Inflammatory macrophage (primary cell): ENCODE measurements at regions not wholly inside any gene's neighbourhood (a gene's known extent, or its start where the extent isn't known, plus 50 kb on each side); places are given as distances from the start of the nearest gene placed in this dataset.
A peak's percentile ranks its signal among the peaks of the same experiment; 100 is the strongest.

Experiments
- DNase-seq, 2 donors: peaks; one replicate each; pipeline ENCODE4 v3.0.0-alpha.2; 2020 to 2022

- no peak for DNase-seq
These were observed 61.5 kb upstream of the RAPGEF2 start for GRCh38 chr4:159041054-159042034.

DNA sequence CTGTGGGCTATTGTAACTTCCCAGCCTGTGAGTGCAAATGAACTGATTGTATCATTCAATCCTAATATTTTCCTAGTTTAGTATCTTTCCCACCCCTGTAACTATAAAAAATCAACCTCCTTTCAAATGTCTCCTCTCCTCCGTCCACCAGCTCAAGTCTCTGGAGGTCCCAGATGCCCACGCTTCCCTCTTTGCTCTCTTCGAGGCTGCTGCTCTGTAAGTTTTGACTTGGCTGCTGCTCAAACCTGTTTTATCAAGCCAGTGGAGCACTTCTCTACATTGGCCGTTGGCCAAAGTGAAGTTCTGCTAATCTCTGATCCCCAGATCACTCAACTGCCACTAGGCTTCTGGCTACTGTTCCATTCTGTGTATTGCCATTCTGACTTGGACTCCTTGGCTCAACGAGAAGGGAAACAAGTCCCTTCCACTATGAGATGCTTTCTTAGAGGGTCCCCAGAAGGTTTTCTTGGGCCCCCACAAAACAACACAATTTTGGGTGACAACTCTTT is 60.7 kb upstream of the RAPGEF2 start:
- peak; percentile 13 to 17 for DNase-seq

DNA sequence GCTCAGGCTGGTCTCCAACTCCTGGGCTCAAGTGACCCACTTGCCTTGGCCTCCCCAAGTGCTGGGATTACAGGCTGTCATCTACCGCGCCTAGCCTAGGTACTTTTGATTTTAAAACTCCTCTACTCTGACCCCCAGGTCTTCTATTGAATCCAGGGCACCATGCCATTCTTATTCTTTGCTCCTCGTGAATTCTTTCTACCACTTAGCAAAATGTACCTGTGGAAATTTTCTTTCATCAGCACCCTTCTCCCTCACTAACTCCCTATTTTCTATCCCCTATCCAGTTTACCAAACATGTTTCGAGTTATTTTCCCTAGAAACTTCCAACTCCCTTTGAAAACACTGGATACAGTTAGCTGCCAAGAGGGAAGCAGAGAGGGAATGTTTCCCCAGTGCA is 60.0 kb upstream of the RAPGEF2 start:
- no peak for DNase-seq

GRCh38 chr4:159043861-159044260 is 59.0 kb upstream of the RAPGEF2 start:
- DNase-seq: no peak

GRCh38 chr4:159045321-159045720 is 57.6 kb upstream of the RAPGEF2 start:
- DNase-seq: no peak

DNA sequence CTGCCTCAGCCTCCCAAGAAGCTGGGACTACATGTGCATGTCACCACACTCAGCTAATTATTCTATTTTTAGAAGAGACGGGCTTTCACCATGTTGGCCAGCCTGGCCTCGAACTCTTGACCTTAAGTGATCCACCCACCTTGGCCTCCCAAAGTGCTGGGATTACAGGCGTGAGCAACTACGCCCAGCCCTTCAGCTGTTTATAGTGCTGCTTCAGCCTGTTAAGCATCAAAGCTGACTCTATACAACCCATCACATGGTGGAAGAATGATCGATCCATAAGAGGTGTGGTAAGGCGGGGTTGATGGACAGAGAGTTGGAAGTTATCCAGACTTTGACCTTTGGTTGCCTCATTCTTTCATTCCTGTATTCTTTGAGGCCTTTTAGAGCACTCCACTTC is 56.2 kb upstream of the RAPGEF2 start:
- DNase-seq: no peak

GRCh38 chr4:159047478-159048165 is 55.3 kb upstream of the RAPGEF2 start:
- DNase-seq: no peak

GRCh38 chr4:159048166-159048886 is 54.6 kb upstream of the RAPGEF2 start:
- DNase-seq: no peak

DNA sequence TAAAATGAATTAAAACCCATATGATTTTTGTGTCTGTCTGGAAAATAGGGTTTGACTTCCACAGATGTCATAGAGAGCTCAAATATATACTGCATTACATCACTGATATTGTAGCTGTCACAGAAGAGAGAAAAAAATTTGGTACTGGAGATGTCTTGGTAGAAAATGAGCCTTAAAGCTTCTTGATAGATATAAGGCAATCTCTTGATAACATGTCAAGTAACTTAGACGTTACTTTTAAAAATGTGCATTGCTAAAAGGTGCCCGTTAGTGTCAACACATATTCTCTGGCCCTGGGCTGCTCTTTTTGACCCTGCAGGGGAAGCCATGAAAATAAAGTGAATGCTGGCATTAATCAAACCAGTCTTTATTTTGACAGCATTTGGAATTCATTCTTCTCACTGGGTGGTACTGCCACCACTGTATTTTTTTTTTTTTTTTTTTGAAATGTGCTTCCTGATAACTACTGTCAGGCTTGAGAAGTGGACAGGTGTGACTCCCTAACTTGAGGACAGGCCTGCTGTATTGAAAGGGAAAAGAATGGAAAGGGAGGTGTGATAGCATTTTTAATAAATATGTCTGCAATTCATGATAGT is 53.0 kb upstream of the RAPGEF2 start:
- DNase-seq: no peak

- DNase-seq: no peak
These were observed 51.4 kb upstream of the RAPGEF2 start for GRCh38 chr4:159051245-159052071.

DNA sequence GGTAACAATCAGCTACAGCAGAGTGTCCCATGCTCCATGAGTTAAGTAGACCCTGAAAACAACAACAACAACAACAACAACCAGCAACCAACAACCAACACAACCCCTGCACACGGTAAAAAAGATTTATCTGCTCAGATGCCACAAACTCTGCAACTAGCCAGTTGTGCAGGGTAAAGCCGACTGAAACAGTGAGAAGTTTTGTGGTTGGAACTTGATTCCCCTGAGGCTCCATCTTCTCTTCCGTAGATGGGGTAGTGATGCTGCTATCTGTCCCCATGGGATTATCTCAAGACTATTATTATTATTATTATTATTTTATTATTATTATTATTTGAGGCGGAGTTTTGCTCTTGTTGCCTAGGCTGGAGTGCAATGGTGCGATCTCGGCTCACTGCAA is 50.6 kb upstream of the RAPGEF2 start:
- DNase-seq: no peak
